Stimulated activated CD8-positive, alpha-beta memory T cell treated with anti-CD3 and anti-CD28 coated beads, Interleukin-12 subunit alpha, Interleukin-12 subunit beta, amount 100 ng/mL, for 24 hours (primary cell): ENCODE measurements at regions not wholly inside any gene's neighbourhood (a gene's known extent, or its start where the extent isn't known, plus 50 kb on each side); places are given as distances from the start of the nearest gene placed in this dataset.
"Not testable (repeated sequence)": the region's sequence is repeated elsewhere in the genome, so short reads cannot be mapped to it uniquely, and the experiment has no call there.

Source experiments
- DNase-seq: peaks from one replicate; pipeline ENCODE4 v3.0.0-alpha.2; 2020; ENCODE audit errors: extremely low read depth

- DNase-seq, result no peak
Measured at GRCh38 chr18:8991155-8991554, 111.3 kb upstream of the NDUFV2 start.

DNA sequence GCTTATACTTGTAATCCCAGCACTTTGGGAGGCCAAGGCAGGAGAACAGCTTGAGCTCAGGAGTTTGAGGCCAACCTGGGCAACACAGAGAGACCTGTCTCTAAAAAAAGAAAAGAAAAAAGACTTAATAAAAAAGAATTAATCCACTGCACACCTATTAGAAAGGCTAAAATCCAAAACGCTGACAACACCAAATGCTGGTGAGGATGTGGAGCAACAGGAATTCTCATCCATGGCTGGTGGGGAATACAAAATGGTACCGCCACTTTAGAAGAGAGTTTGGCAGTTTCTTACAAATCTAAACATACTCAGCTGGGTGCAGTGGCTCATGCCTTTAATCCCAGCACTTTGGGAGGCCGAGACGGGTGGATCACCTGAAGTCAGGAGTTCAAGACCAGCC, 110.0 kb upstream of the NDUFV2 start:
- DNase-seq, result not testable (repeated sequence)

DNA sequence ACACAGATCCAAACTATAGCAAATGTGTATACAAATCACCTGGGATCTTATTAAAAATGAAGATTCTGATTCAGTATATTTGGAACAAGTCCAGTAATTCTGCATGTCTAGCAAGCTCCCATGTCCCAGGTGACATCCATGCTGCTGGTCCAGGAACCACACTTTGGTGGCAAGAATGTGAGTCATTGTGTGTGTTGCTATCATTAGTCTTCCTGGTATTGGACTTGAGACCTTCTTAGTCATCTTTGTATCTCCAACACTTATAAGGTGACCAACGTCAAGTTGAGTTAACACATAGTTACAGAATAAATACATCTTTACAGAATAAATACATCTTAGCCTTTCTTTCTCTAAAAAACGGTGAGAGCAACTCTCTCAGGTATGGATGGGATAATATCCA, 107.9 kb upstream of the NDUFV2 start:
- DNase-seq, result no peak

- DNase-seq, result no peak
Measured at GRCh38 chr18:8995096-8995495, 107.4 kb upstream of the NDUFV2 start.

DNA sequence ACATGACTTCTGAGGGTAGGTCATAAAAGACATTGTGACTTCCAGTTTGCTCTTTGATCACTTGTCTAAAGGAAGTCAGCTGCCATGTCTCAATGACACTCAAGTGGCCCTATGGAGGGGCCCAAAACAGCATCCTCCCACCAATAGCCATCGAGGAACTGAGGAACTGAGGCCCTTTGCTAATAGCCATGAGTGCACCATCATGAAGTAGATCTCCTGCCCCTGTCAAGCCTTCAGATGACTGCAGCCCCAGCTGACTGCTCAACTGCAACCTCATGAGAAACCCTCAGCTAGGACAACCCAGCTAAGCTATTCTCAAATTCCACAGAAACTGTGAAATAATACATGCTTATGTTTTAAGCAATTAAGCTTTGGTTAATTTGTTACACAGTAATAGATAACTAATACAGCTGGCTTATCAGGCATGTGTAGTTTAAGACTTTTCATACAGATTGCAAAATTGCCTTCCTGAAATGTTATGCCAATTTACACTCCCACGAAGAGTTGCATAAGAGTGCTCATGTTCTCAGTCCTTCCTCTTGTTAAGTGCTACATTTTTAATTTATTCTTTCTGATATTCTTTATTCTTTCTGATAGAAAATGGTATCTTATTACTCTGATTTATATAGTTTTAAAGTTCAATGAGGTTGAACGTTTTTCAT, 105.6 kb upstream of the NDUFV2 start:
- DNase-seq, result no peak

GRCh38 chr18:8997634-8998033, 104.9 kb upstream of the NDUFV2 start:
- DNase-seq, result no peak

DNA sequence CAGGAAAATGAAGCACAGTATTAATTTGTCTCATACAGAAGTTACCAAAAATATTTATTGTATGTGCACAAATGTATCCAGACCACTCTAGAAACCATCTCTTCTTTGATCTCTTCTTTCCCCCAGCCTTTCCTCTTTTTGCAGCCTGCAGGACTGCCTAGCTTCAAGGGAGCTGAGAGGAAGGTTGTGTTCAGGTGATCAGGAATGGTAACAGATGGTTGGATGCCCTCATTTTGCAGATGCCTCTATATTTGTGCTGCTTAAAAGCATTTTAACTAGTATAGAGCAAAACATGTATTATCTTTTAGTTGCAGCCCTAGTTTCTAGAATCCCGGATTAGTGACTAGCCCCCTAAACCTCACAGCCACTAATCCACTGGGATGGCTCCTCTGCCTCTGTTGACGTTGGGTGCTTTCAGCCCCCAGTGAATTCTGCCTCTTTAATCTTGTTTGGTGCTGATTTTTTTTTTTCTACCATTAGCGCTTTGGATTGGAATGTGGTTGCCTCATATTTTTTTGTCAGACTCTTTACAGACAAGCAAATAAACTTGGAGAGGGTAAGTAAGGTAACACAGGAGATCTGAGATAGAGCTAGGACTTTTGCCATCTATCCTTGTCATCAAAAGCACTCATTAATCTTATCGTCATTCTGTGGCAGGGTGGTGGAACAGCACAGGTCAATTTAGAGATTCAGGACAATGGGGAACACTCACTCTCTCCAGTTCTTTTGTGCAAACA, 103.8 kb upstream of the NDUFV2 start:
- no peak for DNase-seq

- no peak for DNase-seq
Measured at GRCh38 chr18:8999872-9000271, 102.6 kb upstream of the NDUFV2 start.

GRCh38 chr18:9000733-9001132, 101.8 kb upstream of the NDUFV2 start:
- DNase-seq, result no peak

- no peak for DNase-seq
Measured at GRCh38 chr18:9001209-9001608, 101.3 kb upstream of the NDUFV2 start.

DNA sequence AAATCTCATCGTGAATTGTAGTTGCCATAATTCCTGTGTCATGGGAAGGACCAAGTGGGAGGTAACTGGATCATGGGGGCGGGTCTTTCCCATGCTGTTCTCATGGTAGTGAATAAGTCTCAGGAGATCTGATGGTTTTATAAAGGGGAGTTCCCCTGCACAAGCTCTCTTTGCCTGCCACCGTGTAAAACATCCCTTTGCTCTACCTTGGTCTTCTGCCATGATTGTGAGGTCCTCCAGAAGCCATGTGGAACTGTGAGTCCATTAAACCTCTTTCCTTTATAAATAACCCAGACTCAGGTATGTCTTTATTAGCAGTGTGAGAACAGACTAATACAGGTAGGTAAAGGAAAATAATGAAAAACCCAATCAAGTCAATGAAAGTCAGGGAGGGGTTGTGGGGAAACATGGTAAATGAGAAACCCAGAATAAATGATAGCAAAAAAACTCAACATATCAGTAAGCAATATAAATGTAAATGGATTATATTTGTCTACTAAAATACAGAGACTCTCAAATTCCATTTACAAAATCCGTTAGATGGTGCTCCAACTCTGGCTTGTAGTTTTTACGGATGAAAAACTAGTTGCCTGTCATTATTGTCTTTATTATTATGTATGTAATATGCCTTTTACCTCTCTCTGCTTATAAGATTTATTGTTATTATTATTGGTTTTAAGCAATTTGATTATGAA, 98.9 kb upstream of the NDUFV2 start:
- DNase-seq, result no peak

DNA sequence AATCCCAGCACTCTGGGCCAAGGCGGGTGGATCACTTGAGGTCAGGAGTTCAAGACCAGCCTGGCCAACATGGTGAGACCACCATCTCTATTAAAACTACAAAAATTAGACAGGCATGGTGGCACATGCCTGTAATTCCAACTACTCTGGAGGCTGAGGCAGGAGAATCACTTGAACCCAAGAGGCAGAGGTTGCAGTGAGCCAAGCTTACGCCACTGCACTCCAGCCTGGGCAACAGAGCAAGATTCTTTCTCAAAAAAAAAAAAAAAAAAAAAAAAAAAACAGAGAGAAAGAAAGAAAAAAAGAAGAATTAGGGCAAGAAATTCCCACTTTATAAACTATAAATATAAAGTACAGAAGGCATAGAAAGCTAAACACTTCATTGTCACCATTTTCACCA, 98.2 kb upstream of the NDUFV2 start:
- not testable (repeated sequence) for DNase-seq

DNA sequence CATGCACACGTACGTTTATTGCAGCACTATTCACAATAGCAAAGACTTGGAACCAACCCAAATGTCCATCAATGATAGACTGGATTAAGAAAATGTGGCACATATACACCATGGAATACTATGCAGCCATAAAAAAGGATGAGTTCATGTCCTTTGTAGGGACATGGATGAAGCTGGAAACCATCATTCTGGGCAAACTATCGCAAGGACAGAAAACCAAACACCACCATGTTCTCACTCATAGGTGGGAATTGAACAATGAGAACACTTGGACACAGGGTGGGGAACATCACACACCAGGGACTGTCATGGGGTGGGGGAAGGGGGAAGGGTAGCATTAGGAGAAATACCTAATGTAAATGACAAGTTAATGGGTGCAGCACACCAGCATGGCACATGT, 94.8 kb upstream of the NDUFV2 start:
- not testable (repeated sequence) for DNase-seq

GRCh38 chr18:9008200-9008708, 94.2 kb upstream of the NDUFV2 start:
- no peak for DNase-seq

DNA sequence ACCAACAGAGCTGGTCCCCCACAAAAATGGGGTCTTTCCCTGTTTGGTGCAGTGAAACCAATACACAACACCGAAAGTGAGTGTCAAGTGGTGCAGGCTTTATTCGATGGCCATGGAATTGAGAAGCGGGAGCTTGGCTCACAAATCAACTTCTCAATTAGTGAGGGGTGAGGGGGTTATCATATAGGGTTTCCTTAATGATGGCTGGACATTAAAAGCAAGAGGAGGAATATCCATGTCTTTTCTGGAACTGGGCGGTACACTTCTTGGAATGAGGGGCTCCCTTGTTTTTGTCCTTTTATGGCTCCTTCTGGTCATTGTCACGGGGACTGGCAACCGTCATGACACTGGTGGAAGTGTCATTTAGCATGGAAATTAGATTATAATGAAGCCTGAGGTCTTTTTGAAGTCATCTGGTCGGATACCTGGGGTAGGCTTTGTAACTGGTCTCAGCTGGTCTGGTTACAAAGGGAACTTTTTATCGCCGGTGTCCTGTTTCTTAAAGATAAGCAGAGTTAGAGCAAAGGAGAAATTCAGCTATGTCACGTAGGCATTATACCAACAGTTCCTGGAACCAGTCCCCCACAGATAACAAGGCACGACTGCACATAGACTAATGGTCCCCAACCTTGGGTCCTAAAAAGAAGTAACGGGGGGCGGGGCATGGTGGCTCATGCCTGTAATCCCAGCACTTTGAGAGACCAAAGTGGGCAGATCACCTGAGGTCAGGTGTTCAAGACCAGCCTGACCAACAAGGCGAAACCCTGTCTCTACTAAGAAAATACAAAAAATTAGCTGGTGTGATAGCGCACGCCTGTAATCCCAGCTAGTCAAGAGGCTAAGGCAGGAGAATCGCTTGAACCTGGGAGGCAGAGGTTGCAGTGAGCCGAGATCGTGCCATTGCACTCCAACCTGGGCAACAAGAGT, 93.5 kb upstream of the NDUFV2 start:
- DNase-seq, result no peak

DNA sequence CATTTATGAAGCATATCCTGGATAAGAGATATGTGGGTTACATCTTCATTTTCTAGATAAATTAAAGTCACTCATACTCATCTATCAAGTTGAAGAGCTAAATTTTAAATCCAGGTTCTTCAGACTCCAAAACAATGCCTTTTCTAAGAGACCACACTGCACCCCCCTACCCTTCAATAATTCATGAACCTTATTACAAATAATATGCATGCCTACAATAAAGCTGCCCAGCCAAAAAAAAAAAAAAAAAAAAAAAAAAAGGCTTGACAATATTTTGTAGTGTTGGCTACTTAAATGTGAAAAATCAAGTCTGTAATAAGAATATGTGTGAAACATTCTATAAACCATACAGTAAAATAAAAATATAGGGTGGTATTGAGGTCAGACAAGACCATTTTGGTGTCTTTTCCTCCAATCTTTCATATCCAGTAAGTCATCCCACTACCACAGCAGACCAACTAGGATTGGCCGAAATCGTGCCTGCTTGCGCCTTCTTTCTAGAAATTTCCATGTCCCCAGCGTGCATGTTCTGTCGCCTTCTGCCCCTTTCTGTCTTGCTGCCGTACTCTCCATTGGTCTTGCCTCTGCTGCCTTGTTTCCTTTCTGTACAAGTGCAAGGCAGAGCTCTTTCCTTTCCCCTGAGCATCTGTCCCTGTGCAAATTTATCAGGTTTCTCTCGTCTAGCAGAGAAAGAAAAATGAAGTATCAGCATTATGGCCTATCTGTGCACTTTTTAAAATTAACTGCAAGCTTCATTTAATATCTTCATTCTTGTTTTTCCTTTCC, 92.6 kb upstream of the NDUFV2 start:
- no peak for DNase-seq

DNA sequence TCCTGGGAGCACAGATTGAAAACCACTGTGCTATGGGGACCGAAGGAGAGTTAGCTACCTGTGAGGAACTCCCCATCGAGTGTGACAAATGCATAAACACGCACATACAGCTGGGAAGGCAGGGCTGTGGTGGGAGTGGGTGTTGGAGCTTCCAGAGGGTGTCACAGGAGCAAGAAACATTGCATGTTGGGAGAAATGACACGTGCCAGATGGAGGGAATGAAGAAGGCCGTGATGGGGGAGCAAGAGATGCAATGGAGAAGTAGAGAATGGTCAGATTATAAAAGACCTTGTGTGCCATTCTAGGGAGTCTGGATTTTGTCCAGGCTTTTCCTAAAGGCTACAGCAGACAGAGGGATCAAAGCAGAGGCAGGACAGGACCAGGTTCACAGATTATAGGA, 91.1 kb upstream of the NDUFV2 start:
- DNase-seq, result no peak

GRCh38 chr18:9013926-9014373, 88.5 kb upstream of the NDUFV2 start:
- no peak for DNase-seq

DNA sequence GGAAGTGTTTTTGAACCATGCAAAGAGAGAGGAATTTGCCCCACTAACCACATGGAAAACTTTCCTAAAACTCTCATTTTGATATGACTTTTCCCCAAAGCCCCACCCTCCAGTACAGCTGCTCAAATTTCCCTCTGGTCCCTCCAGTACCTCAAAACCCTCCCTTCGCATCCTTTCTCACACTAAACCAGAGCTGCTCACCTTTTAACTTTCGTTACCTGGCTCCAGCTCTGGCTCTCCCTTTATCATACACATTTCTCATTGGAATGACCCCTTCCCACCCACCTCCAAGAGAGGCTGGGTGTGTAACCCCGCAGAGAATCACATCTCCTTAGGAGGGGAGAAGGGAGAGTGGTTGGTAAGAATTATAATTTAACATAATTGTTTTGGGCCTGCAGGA, 86.8 kb upstream of the NDUFV2 start:
- DNase-seq, result no peak

GRCh38 chr18:9016633-9017166, 85.8 kb upstream of the NDUFV2 start:
- DNase-seq, result no peak
